NOMO-1 (cell line): ENCODE measurements at regions not wholly inside any gene's neighbourhood (a gene's known extent, or its start where the extent isn't known, plus 50 kb on each side); places are given as distances from the start of the nearest gene placed in this dataset.

Experiments used
- DNase-seq, 2 experiments: peaks; one replicate each; lab custom pipeline; 2025; ENCODE audit not compliant: unreplicated experiment in 2 of 2; lab: John Stamatoyannopoulos, UW

GRCh38 chr2:239609607-239610310 is 208.9 kb upstream of the HDAC4 start:
- no peak for DNase-seq

DNA sequence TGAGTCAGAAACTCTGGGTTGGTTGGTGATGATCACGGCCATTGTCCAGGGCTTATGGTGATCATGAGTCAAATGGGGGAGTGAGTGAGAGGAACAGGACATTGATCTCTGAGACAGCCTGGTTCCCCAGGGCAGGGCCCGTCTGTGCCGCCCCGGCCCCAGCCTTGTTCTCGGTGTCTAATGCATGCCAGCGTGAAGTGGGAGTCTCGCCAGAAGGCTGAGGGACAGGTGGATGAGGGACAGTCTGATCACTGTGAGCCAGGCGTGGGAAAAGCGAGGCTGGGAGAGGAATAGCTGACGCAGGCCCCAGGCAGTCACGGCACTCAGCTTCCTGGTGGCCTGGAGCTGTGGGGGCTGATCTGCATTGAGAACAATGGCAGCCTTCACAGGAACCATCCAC is 208.3 kb upstream of the HDAC4 start:
- no peak for DNase-seq

DNA sequence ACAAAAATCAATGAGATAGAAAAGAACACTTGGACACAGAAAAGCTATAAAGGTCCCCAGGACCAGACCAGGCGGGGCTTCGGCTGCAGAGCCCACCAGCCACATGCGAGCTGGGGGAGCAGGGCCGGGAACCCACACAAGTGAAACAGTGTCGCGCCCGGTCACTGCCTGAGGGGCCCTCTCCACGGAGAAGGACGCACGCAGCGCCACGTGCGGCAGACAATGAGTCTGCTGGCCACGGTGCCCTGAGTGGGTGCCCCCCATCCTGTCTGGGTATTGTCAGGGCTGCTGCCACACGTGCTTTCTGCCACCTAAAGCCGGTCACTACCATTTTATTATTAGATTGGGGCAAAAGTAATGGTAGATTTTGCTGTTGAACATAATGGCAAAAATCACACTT is 207.9 kb upstream of the HDAC4 start:
- DNase-seq: no peak

DNA sequence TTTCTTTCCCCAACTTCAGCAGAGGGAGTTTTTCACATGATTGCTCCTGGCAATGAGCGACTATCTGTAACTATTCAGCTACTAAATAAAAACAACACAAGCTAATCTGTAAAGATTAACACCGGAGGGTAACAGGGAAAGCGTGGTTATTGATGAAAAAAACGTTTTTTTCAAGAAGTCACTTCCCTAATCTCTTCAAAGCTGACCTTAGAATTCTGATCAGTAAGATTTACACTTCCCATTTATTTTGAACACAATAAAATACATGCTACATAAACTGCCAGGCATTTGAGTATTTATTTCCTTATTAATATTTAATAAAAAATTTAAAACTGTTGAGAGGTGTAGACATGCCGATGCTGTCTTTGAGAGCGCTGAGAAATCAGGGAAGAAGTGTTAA is 207.4 kb upstream of the HDAC4 start:
- DNase-seq: peak in 1 of 2 experiments; percentile 62

DNA sequence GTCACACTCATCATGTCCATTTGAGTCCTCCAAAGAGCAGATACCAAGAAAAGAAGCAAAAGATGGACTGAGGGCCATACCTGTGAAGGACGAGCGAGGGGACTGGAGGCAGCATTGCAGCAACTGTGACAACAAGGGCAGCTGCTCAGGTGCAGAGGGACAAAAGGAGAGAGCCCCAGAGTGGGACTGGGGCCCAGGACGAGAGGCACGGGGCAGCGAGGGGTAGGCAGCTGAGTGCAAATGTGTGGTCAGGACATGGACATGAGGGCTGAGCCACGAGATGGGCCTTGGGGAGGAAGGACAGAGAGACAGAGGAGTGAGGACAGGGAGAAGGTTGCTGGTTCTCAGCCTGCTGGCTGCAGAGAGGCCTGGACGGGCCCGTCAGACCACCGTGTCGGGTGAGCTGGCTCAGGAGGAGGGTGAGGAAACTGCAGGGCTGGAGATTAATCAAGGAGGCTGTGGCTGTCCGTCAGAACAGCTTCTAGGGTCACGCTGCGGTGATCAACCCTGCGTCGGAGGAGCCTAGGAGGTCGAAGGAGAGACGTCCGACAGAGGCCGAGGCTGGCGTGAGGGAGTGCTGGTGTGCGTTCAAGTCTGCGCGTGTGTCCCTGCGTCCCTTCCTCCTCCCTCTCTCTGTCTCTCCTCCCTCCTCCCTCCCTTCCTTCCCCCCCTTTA is 206.8 kb upstream of the HDAC4 start:
- DNase-seq: peak; percentile 47 to 60

DNA sequence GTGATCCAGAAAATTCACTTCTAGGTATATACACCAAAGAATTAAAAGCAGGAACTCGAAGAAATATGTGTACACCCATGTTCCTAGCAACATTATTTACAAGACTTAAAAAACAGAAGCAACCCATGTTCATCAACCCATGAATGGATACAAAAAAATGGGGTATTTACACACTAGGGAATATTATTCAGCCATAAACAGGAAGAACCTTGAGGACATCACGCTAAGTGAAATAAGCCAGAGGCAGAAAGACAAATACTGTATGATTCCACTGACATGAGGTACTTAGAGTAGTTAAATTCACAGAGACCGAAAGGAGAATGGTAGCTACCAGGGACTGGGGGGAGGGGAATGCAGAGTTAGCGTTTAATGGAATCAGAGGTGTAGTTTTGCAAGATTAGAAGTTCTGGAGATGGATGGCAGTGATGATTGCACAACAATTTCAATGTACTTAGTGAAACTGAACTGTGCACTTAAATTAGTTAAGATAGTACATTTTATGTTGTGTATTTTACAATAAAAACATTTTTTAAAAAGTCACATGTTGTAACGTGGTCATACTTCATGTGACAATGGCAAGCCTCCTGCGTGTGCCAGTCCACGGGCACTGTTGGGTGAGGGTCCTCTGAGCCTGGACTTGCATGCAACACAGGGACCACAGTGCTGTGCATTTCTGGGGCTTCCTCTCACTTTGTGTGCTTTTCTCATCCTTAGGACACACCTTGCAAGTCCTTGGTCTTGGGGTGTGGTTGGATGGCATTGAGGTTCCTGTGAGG is 206.1 kb upstream of the HDAC4 start:
- DNase-seq: peak; percentile 51 to 53

- DNase-seq: peak; percentile 83 to 96
These were observed 205.2 kb upstream of the HDAC4 start for GRCh38 chr2:239605976-239606375.

DNA sequence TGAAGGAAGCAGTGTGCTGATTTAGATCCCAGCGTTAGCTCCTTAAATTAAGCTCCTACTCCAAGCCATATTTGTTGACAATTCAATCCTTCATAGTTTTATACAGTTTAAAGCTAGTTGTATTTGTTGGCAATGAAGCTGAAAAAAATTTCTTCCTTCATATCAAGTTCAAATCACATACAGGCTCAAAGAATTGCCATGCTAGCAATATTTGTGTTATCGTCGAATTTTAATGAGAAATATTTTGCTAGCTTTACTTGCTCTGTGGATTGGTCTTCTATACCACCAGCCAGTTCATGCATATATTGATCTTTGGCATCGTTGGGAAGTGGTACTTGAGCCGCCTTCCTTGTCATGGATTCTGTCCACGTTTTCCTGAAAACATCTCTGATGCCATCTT is 204.6 kb upstream of the HDAC4 start:
- no peak for DNase-seq

GRCh38 chr2:239604861-239605260 is 204.0 kb upstream of the HDAC4 start:
- DNase-seq: no peak

- peak in 1 of 2 experiments; percentile 37 for DNase-seq
These were observed 202.9 kb upstream of the HDAC4 start for GRCh38 chr2:239603411-239604356.

DNA sequence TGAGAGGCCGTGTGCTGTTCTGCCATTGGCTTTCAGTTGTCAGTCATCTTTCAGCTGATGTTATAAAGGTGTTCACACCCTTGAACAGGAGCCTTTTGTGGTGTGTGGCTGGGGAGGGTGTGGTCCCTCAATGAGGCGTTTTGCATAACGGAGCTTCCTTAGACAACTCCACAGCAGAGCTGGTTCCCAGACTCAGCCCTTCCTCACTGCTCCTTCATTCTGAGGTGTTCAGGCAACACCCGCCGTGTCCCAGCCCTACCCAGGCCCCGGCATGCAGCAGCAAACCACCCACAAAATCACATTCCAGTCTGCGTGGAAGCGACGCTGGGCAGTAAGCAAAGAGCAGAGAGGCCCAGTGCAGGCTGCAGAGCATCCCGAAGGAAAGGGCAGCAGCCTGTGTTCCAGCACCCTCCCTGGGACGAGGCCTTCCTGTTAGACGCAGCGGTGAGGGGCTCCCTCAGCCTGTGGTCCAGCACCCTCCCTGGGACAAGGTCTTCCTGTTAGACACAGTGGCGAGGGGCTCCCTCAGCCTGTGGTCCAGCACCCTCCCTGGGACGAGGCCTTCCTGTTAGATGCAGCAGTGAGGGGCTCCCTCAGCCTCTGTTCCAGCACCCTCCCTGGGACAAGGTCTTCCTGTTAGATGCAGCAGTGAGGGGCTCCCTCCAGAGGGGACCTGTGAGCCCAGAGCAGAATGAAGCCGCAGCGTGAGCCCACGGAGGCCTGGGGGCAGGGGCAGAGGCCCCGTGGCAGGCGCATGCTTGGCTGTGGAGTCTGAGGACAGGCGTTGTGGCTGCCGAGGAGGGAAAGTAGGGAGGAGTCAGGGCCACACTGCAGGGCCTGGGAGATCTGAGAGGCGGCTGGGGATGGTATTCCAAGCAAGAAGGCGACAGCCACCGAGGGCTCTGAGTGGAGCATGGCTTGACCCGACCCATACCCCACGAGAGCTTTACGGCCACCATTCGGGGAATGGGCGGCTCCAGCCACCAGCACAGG is 201.8 kb upstream of the HDAC4 start:
- DNase-seq: peak; percentile 25 to 42

GRCh38 chr2:239601880-239602279 is 201.1 kb upstream of the HDAC4 start:
- no peak for DNase-seq

DNA sequence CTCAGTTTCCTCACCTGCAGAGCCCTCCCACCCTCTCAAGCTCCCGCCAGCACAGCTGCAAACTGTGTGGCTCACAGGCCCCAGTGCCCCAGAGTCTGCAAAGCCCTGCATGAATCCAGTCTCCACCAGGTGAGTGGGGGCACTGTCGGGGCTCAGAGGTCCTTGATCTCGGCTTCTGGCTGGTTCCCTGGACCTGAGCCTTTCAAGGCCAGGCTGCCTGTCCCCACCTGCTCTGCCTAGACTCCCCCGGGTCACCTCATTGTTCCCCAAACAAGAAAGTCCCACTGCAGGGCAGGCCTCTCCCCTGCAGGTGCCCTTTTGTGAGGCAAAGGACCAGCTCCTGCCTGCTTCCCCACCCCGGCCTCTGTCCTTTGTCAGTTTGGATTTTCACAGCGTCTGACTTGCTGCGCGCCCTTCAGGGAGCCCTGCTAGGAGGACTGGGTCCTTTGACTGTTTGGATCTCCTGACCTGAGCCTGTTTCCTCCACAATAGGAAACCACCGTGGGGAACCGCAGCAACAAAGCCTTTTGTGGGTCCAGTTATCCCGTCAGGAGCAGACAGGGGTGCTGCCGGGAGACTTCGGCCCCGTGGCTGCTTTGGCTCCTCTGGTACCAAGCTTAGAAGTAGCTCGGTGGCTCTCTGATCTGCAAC is 200.5 kb upstream of the HDAC4 start:
- DNase-seq: no peak

DNA sequence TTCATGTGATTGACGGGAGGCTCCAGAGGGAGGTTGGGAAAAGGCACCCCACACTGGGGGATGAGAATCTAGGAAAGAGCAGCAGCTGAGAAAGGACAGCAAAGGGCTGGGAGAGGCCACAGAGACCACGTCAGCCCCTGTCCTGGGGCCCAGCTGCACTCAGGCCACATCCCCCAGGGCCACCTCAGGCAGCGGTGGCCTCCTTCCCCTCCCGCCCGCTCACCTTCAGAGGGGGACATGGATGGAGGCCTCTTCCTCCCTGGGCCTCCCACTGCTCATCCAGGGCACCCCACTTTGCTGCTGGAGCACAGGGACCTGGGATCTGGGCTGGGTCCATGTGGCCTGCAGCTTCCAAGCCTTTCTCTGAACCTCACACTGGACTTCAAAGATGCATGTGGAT is 199.8 kb upstream of the HDAC4 start:
- DNase-seq: no peak

DNA sequence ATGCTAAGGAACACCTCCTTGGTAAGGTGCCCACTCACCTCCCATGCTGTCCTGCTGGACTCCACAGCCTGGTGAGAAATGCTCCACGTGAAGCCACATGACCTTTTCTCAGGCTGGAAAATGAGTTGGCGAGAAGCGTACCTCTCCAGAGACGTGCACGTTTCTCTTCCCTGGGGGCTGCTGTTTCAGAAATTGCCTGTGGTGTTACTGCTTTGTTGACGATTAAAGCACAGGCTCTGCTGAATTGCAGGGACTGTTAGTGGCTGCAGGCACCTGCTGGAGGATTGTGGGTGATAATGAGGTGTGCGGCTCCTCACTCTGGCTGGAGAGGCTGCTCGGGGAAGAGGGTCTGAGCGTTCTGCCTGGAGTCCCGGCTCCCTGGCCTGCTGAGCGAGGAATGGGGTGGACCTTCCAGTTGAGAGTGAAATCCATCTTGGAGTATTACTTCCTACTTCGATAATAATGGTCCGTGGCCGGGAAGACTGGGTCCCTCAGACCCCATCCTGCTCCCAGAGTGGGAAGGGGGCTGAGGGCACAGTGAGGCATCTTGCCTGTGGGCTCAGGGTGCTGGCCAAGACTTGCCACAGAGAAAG is 199.3 kb upstream of the HDAC4 start:
- DNase-seq: no peak

DNA sequence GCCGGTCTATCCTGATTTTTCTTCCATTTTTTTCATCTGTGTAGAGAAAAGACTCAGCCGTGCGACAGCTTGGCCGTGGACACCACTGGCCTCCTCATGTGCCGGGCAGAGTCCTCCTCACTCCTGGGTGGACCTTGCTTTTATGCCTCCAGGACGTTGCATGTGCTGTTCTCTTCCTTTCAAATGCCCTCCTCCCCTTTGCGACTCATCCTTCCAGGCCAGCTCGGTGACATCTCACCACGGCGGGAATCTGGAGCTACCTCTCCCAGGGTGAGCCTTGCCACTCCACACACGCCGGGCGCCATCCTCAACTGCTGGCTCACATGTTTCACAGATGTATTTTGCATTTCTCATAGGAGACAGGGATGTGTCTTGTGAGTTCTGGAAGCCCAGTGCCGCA is 198.5 kb upstream of the HDAC4 start:
- no peak for DNase-seq

DNA sequence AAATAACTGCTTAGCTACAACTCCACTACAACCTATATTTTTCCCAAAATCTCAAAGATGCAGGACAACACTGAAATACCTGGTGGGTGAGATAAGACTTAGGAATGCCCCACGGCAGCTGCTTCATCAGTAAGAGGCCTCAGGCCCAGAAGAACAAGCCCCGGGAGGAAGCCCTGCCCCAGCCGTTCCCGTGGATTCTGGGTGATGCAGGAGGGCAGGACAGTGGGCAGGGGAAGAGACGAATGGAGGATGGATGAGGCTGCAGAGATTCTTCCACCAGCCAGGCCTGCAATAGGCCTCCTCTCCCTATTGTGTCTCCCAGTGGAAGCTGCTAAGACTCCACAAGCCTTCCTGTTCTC is 197.9 kb upstream of the HDAC4 start:
- DNase-seq: no peak

DNA sequence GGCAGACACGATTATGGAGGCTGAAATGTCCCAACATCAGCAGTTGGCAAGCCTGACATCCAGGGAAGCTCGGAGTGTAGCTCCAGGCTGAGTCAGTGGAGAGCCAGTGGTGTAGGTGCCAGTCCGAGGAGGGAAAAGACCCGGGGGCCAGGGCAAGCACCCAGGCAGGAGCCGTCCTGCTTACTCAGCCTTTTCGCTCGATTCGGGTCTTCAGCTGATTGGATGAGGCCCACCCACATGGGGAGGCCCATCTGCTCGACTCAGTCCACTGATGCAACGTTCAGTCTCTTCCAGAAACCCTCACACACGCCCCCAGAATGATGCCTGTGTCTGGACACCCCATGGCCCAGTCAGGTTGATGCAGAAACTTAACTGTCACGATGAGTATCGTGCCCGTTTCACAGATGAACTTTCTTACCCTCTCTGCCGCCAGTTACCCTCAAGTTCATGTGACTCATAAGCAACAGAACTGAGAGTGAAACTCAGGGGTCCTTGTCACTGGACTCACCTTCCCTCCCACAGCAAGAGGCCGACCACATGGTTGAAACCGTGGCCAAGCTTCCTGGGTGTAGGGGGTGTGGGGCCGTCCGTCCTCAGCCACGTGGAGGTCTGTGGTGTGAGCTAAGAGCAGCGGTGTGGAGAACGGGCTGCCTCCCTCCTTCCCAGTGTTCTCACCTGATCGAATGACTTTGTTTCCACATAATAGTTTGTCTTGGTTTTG is 197.4 kb upstream of the HDAC4 start:
- DNase-seq: no peak
